ENCODE measurements at regions not wholly inside any gene's neighbourhood (a gene's known extent, or its start where the extent isn't known, plus 50 kb on each side); places are given as distances from the start of the nearest gene placed in this dataset.

- Histone ChIP-seq H3K4me3 (ENCODE audit: low read depth in 1 of 2, low read length in 1 of 2) (no peak overlapping the region), H3K27me3 (no peaks in the 10 kb centered on the region), H3K4me1 (ENCODE audit: control insufficient read depth in 1 of 2, insufficient read depth in 1 of 2, low read depth in 1 of 2, low read length in 1 of 2) (no peaks in the 10 kb centered on the region), H3K9me3 (no peaks in the 10 kb centered on the region), H3K27ac (no peak overlapping the region), H3K36me3 (no peaks in the 10 kb centered on the region)
- no peak for TF ChIP-seq CTCF (IDR thresholded peaks at IDR 0.05)
Observed at GRCh38 chr12:115400011-115400410, 716.0 kb upstream of the TBX3 start.

GRCh38 chr12:115398311-115398781, 714.4 kb upstream of the TBX3 start:
- no peaks in the 10 kb centered on the region for H3K4me1 ChIP-seq (ENCODE audit: control insufficient read depth in 1 of 2, insufficient read depth in 1 of 2, low read depth in 1 of 2, low read length in 1 of 2)
- H3K27ac ChIP-seq = no peak overlapping the region
- no peaks in the 10 kb centered on the region for H3K36me3 ChIP-seq
- H3K9me3 ChIP-seq = no peaks in the 10 kb centered on the region
- no peak for TF ChIP-seq CTCF (IDR thresholded peaks at IDR 0.05)
- no peak overlapping the region for H3K4me3 ChIP-seq (ENCODE audit: low read depth in 1 of 2, low read length in 1 of 2)
- no peaks in the 10 kb centered on the region for H3K27me3 ChIP-seq

GRCh38 chr12:115396567-115396966, 712.6 kb upstream of the TBX3 start:
- Histone ChIP-seq H3K27me3 (no peaks in the 10 kb centered on the region), H3K4me1 (ENCODE audit: control insufficient read depth in 1 of 2, insufficient read depth in 1 of 2, low read depth in 1 of 2, low read length in 1 of 2) (no peaks in the 10 kb centered on the region), H3K27ac (no peak overlapping the region), H3K4me3 (ENCODE audit: low read depth in 1 of 2, low read length in 1 of 2) (no peak overlapping the region), H3K36me3 (no peaks in the 10 kb centered on the region), H3K9me3 (no peaks in the 10 kb centered on the region)
- TF ChIP-seq CTCF (IDR thresholded peaks at IDR 0.05) = no peak

- H3K27ac ChIP-seq = no peak overlapping the region
- no peaks in the 10 kb centered on the region for H3K36me3 ChIP-seq
- no peaks in the 10 kb centered on the region for H3K27me3 ChIP-seq
- H3K9me3 ChIP-seq = no peaks in the 10 kb centered on the region
- no peak overlapping the region for H3K4me3 ChIP-seq (ENCODE audit: low read depth in 1 of 2, low read length in 1 of 2)
- TF ChIP-seq CTCF (IDR thresholded peaks at IDR 0.05) = no peak
- no peaks in the 10 kb centered on the region for H3K4me1 ChIP-seq (ENCODE audit: control insufficient read depth in 1 of 2, insufficient read depth in 1 of 2, low read depth in 1 of 2, low read length in 1 of 2)
Observed at GRCh38 chr12:115394496-115395220, 710.7 kb upstream of the TBX3 start.

- Histone ChIP-seq H3K27me3 (no peaks in the 10 kb centered on the region), H3K4me1 (ENCODE audit: control insufficient read depth in 1 of 2, insufficient read depth in 1 of 2, low read depth in 1 of 2, low read length in 1 of 2) (no peaks in the 10 kb centered on the region), H3K4me3 (ENCODE audit: low read depth in 1 of 2, low read length in 1 of 2) (no peak overlapping the region), H3K9me3 (no peaks in the 10 kb centered on the region), H3K27ac (no peak overlapping the region), H3K36me3 (no peaks in the 10 kb centered on the region)
- TF ChIP-seq CTCF (IDR thresholded peaks at IDR 0.05) = no peak
Observed at GRCh38 chr12:115388139-115388538, 704.2 kb upstream of the TBX3 start.
